HG03095 (cell line): ENCODE measurements at regions not wholly inside any gene's neighbourhood (a gene's known extent, or its start where the extent isn't known, plus 50 kb on each side); places are given as distances from the start of the nearest gene placed in this dataset.
A peak's percentile ranks its signal among the peaks of the same experiment; 100 is the strongest.
"Not testable (repeated sequence)": the region's sequence is repeated elsewhere in the genome, so short reads cannot be mapped to it uniquely, and the experiment has no call there.

Experiments
- ATAC-seq: cut with Tn5 transposase; IDR thresholded peaks from one replicate; pipeline ENCODE4 v1.9.1; 2021; ENCODE audit warnings: moderate library complexity; ENCODE audit not compliant: unreplicated experiment

DNA sequence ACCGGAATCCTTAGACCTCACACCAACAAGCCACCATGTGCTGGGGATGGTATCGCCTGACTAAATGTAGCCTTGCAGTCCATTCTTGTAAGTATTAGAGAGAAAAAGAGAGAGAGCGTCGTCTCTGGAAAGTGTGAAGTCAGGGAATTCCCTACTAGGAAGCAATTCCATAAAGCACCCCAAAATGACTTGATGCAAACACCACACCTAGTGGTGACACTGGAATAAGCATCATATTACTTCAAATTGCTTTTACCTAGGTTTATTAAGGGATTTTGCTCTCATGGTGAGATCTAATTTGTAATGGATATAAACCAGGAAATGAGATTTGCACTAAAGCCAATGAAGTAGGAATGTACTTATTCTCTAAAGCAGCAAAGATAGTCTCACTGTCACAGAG lies 111.4 kb upstream of the METTL9 start:
- not testable (repeated sequence) for ATAC-seq

DNA sequence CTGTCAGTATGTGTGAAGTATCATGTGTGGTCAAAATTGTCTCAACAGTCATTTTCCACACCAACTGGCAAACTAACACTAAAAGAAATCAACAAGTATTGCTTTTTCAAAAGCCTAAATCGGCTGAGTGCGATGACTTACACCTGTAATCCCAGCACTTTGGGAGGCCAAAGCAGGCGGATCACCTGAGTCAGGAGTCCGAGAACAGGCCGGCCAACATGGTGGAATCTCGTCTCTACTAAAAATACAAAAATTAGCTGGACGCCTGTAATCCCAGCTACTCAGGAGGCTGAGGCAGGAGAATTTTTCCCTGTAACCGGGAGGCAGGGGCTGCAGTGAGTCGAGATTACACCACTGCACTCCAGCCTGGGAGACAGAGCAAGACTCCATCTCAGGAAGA lies 100.3 kb upstream of the METTL9 start:
- ATAC-seq, result not testable (repeated sequence)

DNA sequence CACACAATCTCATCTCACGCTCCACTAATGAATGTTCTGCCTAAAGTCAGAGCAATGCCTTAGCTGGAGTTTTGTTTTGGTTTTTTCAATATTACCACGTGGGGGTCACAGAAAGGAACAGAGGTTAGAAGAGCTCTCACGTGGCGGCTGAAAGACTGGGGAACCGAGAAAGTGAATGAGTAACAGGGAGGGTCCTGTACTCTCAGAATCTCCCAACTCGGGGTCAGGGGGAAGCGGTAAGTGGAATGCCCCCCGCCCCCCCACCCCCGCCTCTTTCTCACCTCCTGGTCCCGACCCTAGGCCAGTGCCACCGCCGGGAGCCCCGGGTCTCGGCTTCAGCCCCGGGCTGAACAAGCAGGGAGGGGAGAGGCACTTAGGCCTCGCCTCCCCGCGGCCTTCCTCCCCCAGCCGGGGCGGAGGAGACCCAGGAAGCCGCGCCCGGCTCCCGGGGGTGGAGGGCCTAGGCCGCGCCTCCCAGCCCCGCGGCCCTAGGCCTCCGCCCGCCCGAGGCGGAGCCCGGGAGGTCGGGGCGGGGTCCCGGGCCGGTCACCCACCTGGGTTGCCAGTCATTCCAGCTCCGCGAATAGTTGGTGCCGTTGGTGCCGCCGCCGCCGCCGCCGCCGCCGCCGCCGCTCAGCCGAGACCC lies 98.0 kb upstream of the METTL9 start:
- peak; percentile 36 for ATAC-seq

DNA sequence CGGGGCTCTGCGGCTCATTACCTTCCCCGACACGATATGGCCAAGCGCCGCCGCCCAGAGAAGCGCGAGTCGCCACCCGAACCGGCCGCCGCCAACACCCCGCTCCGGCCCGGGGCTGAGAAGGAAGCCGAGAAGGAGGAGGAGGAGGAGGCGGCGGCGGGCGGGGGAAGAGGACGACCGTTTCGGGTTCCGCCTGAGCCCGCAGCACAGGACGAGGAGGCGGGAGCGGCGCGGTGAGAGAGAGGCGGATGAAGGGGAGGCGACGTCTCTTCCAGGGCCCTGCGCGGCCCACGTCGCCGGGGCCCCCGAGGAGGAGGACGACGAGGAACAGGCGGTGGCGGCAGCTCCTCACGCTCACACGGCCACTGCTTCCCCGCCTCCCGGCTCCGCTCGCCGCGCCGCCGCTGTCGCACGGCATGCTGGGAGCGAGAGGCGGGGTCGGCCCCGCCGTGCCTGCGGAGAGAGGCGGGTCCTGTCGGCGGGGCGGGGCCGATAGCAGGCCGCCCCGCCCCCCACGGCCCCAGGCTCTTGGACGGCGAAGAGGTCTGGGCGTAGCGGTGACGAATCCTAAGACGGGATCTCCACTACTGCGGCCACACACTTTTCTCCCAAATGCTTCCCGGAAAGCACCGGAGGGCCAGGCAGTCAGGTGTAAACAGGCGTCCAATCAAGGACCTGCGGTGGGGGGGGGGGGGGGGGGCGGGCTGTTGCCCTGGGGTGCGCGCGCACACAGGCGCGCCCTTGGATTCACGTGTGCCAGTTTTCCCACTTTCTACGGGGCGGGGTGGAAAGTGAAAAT lies 97.3 kb upstream of the METTL9 start:
- ATAC-seq, result peak; percentile 59

DNA sequence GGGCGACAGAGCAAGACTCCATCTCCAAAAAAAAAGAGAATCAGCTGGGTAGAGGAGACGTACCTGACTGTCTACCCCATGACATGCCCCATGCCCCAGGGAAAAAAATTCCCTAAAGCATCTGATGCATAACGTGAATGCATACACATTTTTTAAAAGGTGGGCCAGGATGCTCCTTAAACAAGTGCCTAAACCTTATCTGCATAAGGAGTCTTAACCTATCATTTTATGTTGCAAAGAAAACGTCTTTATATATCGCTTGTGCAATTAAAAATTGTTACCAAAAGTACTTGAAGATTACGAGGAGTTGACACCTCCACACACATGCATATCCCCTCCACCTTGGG lies 95.8 kb upstream of the METTL9 start:
- not testable (repeated sequence) for ATAC-seq

DNA sequence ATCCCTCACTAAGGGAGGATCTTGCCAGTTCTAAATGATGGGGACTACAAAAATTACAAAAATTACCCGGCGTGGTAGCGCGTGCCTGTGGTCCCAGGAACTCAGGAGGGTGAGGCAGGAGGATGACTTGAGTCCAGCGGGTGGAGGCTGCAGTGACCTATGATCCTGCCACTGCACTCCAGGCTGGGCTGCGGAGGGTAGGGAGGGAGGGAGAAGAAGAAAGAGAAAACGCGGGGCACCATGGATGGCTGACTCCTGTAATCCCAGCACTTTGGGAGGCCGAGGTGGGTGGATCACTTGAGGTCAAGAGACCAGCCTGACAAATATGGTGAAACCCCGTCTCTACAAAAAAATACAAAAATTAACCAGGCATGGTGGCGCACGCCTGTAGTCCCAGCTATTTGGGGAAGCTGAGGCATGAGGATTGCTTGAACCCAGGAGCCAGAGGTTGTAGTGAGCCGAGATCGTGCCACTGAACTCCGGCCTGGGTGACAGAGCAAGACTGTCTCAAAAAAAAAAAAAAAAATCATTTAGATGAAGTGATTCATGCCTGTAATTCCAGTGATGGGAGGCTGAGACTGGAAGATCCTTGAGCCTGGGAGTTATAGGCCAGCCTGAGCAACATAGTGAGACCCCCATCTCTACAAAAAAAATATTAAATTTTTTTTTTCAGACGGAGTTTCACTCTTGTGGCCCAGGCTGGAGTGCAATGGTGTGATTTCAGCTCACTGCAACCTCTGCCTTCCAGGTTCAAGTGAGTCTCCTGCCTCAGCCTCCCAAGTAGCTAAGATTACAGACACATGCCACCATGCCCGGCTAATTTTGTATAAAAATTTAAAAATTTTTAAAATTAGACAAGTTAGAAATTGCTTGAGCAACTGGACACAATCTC lies 95.2 kb upstream of the METTL9 start:
- ATAC-seq, result not testable (repeated sequence)

DNA sequence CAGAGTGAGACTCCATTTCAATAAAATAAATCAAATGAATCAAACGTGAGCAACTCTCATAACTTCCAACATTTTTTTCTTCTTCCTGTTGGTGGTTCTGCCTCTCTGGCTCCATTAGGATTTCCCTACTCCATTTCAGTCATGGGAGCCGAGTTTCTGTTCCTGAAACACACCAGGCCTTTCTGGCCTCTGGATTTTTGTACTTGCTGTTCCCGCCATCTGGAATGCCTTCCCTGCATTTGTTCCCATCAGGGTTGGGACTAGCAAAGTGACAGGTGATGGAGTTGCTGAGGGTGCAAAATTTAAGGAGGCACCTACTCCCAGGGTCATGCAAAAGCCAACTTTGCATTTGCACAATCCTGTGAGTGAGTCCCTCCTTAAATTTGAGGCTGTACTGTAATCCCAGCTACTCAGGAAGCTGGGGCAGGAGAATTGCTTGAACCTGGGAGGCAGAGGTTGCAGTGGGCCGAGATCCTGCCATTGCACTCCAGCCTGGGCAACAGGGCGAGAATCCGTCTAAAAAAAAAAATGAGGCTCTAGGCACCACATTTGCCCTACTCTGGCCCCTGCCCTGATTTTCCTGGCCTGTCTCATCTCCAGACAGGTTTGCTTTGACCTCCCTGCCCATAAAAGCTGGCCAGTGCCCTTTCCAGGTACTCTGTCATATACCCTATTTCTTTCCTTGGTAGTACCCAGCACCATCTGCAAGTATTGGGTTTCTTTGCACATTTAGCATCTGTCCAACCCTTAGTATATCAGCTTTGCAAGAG lies 93.4 kb upstream of the METTL9 start:
- not testable (repeated sequence) for ATAC-seq

DNA sequence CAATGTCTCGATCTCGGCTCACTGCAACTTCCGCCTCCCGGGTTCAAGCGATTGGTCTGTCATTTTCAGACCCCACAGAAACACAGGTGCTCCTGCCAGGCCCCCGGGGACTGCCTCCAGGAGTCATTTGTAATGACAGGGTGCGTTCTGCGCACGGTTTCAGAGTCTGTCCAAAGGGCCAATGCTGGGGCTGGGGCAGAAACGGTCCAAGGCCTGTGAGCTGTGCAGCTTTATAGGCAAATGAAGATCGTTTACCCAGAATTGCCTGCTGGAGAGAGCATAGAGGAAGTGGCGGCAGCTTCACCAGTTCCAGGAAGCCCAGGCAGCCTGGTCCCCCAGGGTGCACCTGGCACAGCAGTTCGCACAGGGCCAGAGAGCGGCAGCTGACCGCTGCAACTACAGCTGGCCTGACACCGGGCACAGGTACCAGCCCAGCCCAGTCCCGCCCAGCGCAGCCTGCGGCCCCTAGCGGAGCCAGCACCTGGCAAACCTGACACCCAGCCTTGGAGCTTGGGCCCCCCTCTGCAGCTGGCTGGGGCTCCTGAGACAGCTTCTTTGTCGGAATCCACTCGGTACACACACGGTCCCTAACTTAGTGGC lies 92.4 kb upstream of the METTL9 start:
- ATAC-seq, result peak; percentile 40

DNA sequence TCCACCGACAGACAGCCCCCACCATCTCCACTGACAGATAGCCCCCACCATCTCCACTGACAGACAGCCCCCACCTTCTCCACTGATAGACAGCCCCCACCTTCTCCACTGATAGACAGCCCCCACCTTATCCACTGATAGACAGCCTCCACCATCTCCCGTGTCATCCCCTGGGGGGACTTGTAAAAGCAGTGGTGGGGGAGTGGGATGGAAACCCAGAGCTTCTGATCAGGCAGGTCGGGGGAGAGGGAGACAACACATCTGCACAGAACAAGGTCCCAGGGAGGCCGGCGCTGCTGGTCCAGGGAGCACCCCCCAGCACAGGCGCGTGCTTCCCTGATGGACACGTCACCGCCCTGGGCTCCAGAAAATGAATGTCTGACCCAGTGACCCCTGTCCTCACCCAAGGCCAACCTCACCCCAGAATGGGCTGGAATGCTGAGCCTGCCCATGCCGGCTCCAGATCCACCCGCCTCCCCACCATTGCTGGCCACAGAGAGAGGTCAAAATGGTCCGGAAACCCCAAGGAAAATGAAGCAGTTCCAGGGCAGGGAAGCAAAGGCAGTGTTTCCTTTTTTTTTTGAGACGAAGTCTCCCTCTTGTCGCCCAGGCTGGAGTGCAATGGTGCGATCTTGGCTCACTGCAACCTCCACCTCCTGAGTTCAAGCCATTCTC lies 91.6 kb upstream of the METTL9 start:
- ATAC-seq, result not testable (repeated sequence)

DNA sequence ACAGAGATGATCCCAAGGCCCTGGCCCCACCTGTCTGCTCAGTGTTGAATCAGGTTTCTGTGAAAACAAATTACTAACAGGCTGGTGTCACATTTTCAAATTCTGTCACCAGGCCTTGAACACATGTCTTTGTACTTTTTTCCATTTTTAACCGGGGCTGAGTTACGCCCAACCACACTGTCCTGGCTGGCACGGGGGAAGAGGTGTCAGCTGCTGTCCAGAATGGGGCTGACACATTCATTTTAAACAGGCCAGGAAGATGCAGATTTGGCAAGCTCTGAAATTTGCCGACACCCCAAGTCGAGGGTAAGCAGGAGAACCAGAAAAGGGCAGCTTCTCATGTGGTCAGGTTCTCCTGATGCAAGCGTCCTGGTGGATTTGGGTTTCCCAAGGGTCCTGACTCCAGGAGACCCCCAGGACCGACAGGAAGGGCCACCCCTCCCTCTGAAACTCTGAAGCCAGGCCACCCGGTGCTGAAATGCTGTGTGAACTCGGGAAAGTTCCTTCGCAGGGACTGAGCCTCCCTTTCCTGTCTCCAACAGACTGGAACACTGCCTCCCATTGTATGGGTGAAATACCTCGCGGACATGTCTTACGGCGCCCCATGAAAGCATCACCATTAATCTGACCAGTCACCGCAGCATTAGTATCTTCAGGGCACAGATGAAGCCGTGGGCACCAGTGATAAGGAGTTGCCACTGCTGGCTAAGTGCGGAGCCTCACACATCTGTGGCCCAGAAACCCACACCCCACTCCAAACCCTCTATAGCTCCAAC lies 90.5 kb upstream of the METTL9 start:
- ATAC-seq, result not testable (repeated sequence)

DNA sequence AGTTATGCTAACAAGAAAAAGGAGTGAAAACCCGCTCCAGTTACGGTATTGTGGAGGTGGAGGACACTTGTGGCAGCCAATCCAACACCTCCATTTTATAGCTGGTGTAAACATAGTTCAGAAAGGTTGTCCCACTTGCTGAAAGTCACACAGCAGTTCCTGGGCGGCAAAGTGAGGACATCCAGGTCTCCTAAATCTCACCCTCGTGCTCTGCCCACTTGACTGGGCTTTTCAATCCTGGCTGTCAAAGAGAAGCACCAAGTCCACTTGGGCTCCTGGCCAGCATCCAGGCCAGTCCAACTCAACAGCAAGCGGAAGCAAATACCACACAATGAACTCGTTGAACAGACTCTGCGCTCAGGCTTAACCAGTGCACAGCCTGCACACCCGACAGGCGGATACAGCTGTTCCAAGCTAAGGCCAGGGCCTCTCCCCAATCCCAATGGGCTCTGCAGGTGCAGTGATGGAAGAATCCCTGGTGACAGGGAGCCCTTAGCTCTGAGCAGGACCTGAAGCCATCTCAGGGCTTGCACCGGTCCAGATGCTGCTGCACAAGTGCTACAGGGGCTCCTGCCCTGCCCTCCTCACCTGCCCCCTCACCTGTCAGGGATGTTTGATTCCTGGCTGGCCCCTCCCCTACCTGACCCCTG lies 89.8 kb upstream of the METTL9 start:
- ATAC-seq, result not testable (repeated sequence)

DNA sequence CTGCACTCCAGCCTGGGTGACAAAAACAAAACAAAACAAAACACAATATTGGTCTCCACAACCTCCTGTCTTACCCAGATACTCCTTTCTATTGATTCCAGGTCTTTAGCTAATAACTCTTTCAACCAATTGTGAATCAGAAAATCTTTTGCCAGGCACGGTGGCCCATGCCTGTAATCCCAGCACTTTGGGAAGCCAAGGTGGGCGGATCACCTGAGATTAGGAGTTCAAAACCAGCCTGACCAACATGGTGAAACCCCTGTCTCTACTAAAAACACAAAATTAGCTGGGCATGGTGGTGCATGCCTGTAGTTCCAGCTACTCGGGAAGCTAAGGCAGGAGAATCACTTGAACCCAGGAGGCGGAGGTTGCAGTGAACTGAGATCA lies 88.5 kb upstream of the METTL9 start:
- not testable (repeated sequence) for ATAC-seq

DNA sequence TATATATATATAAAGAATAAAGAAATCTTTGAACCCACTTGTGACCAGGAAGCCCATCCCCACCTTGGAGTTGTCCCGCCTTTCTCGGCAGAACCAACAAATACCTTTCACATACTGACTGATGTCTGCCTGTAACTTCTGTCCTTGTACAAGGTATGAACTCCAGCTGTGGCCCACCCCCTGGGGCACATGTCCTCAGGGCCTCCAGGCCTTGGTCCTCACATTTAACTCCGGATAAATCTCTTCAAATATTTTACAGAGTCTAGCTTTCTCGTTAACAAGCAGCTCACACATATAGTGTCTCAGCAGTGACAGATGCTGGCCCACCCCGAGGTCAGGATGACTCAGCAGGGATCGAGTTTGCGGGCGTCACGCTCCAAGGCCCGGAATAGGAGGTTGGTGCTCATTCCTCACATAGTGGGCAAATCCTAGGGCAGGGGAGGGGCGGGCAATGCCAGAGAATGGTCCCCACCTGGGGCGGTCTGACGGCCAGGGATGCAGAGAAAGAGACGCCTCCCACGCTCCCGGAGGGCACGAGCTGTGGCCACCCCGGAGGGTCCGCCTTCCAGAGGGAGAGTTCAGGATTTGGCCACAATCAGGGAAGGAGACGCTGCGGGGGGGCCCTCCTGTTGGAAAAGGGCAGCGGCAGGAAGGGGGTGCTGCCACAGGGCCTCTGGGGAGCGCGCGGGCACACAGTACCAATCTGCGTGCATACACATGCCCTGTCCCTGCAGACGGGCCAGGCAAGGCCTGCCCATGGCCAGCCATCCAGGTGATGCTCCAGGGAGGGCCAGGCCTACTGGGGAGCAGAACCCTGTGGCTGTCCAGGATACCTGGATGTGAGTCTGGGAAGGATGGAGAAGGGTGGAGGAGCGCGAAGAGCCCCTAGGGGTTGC lies 87.8 kb upstream of the METTL9 start:
- ATAC-seq, result not testable (repeated sequence)

DNA sequence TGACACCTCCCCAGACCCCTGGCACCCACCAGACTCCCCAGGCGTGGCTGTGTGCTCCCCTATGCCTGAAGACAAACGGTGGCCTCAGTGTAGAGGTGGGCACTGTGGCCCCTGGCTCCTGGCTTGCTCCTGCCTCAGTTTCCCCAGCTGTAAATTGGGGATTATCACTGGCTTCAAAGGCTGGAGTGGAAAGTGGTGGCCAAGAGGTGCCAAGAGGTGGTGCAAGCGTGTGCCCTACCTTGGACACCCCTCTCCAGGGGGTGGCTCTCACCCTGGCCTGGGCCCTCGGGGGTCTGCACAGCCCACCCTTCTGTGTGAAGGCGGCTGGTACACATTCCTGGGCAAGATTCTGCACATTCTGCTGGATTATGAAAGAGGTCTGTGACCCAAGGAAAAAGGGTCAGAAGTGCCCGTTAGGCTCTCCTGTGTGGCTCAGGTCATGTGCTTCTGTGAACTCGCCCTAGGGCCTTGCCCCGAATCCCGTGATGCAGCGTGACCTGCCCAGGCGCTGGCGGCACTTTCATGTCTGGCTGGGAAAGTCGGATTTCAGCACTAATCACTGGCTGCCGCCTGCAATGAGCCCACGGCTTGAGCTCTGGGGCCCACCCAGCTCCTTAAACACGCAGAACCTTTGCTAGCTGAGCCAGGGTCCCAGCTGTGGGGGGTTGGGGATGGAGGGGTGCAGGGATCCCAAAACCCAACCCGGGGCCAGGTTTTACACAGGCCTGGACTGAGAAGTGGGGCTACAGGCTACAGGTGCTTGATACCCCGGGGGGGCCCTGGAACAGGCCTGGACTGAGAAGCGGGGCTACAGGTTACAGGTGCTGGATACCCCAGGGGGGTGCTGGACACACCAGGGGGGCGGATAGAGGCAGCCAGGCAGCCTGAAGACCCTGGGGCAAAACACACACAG lies 86.8 kb upstream of the METTL9 start:
- ATAC-seq, result not testable (repeated sequence)

DNA sequence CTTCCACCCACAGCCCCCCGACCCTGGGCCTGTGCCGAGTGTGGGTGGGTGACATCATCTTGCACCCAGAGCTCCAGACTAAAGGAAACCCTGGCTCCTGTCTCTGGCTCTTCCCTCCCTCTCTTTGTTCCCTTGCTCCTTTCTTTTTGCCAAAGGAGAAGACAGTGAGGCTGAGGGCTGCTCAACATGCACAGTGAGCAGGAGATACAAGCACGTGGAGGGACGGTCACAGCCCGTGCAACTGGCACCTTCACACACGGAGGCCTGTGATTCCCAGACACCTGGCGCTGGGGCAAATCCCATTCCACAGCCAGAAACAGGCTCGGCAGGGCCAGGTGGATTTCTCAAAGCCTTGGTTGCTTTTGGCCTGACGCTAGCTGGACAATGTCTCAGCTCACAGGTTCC lies 86.0 kb upstream of the METTL9 start:
- not testable (repeated sequence) for ATAC-seq

DNA sequence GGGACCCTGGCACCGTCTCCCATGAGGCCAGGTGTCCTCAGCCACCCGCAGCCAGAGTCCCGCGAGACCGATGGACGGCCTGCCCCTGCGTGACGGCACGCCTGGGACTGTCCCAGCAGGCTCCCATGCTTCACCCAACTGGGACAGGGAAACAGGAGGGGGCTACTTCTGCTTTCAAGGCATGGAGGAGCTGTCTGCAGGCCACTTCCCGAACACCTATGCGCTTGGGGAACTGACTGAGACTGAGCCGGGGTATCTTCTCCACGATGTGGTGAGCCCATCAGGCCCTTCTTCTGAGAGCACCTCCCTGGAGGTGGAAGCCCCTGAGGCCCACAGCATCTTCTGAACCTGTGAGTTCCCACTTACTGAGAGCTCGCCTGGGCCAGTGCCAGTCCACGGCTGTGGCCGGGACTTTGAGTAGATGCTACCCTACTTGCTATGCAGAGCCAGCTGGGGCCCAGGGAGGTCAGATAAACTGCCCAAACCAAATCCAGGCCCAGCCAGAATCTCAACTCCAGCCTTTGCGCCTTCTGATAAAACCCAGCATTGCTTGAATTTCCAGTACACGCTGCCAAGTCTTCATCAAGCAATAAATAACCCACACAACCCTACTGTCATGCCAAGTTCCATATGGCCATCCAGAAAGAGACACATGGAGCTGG lies 85.4 kb upstream of the METTL9 start:
- ATAC-seq, result not testable (repeated sequence)
